Esophagus (tissue), 2 donors: ENCODE measurements at regions not wholly inside any gene's neighbourhood (a gene's known extent, or its start where the extent isn't known, plus 50 kb on each side); places are given as distances from the start of the nearest gene placed in this dataset.

ENCODE experiments used
- H3K27ac ChIP-seq, 2 donors: one replicate each; pipeline ENCODE4 v1.5.1; 2013; ENCODE audit warnings: low read depth in 2 of 2, mild to moderate bottlenecking in 2 of 2, inconsistent platforms in 1 of 2, low read length in 1 of 2, moderate library complexity in 1 of 2
- H3K27me3 ChIP-seq, 2 donors: one replicate each; pipeline ENCODE4 v1.6.1; 2013; ENCODE audit warnings: low read length in 2 of 2, control low read depth in 1 of 2, mild to moderate bottlenecking in 1 of 2; ENCODE audit not compliant: insufficient read depth in 2 of 2, control insufficient read depth in 1 of 2
- H3K36me3 ChIP-seq, 2 donors: one replicate each; pipeline ENCODE4 v1.6.1; 2013; ENCODE audit warnings: low read length in 1 of 2; ENCODE audit not compliant: control insufficient read depth in 2 of 2, insufficient read depth in 2 of 2
- H3K4me1 ChIP-seq, 2 donors: one replicate each; pipeline ENCODE4 v1.6.1; 2013; ENCODE audit warnings: low read length in 1 of 2; ENCODE audit not compliant: control insufficient read depth in 2 of 2, insufficient read depth in 2 of 2
- H3K4me3 ChIP-seq, 2 donors: one replicate each; pipeline ENCODE4 v1.5.1; 2013; ENCODE audit warnings: low read length in 2 of 2, mild to moderate bottlenecking in 2 of 2, low read depth in 1 of 2, moderate library complexity in 1 of 2
- H3K9me3 ChIP-seq, 2 donors: one replicate each; pipeline ENCODE4 v1.6.1; 2013; ENCODE audit warnings: mild to moderate bottlenecking in 2 of 2, low read depth in 1 of 2, low read length in 1 of 2, moderate library complexity in 1 of 2; ENCODE audit not compliant: control insufficient read depth in 2 of 2, insufficient read depth in 1 of 2
- WGBS, 2 donors: extraction: QIAGEN DNeasy Blood & Tissue Kit; methylation state at CpG; one replicate each; pipeline ENCODE4 v1.1.7; 2013; 5-methylcytosine and 5-hydroxymethylcytosine counted together
- donor health status: healthy with polysubstance abuse.
- donor health status: Bipolar disorder and iron deficiency.

DNA sequence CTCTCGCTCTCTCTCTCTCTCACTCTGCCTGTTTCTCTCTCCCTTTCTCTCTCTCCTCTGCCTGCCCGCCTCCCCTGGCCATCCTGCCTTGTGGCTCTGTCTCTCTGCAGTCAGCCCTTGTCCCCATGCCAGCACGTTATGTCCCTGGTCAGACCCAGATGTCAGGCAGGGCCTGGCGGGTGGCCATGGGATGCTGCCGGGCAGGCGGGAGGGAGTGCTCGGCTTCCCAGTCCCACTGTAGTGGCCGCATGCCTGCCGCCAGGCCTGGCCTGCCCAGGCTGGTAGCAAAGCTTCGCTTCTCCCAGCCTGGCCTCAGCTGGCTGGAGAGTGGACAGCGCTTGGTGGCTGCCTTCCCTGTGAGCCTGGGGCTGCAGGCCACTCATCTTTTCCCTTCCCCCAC, 121.5 kb upstream of the ZNF716 start:
- H3K36me3 ChIP-seq, result no peaks in the 10 kb centered on the region
- H3K27me3 ChIP-seq, result no peaks in the 10 kb centered on the region
- peaks cover 11 to 32% of the 10 kb centered on the region in 2 donors for H3K9me3 ChIP-seq
- no peak overlapping the region for H3K27ac ChIP-seq
- no peaks in the 10 kb centered on the region for H3K4me1 ChIP-seq
- 84 to 86% methylated on average over 11 of the region's 11 CpGs for WGBS, 2 donors
- H3K4me3 ChIP-seq, result no peak overlapping the region

DNA sequence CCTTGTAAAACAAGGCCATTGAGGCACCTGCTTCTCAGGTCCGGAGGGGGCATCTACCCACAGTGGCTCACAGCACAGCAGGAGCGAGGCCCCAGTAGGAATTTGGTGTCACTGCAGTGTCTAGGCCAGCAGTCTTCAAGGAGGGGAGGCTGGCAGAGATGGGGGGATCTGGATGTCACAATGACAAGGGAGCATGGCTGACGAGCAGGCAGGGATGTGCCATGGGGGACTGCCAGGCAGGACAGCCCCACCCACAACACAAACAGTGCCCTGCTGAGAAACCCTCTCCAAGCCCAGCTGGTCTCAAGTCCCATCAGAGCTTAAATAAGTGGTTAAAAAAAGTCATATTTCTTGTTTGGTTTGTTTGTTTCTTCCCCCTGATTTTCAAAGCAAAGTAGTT, 121.0 kb upstream of the ZNF716 start:
- WGBS, 2 donors, result 47 to 80% methylated on average over 3 of the region's 3 CpGs
- Histone ChIP-seq H3K27ac (no peak overlapping the region), H3K27me3 (no peaks in the 10 kb centered on the region), H3K4me1 (no peaks in the 10 kb centered on the region), H3K36me3 (no peaks in the 10 kb centered on the region), H3K4me3 (no peak overlapping the region), H3K9me3 (peaks cover 11 to 34% of the 10 kb centered on the region in 2 donors)

- H3K9me3 ChIP-seq, result peaks cover 1 to 22% of the 10 kb centered on the region in 2 donors
- H3K4me1 ChIP-seq, result no peaks in the 10 kb centered on the region
- H3K27ac ChIP-seq, result no peak overlapping the region
- no peak overlapping the region for H3K4me3 ChIP-seq
- 69 to 75% methylated on average over 11 of the region's 11 CpGs for WGBS, 2 donors
- no peaks in the 10 kb centered on the region for H3K36me3 ChIP-seq
- H3K27me3 ChIP-seq, result no peaks in the 10 kb centered on the region
These were observed 110.6 kb upstream of the ZNF716 start for GRCh38 chr7:57339198-57339944.

- H3K9me3 ChIP-seq, result peaks cover 3 to 25% of the 10 kb centered on the region in 2 donors
- 83 to 86% methylated on average over 5 of the region's 5 CpGs for WGBS, 2 donors
These were observed 107.0 kb upstream of the ZNF716 start for GRCh38 chr7:57342954-57343353.

DNA sequence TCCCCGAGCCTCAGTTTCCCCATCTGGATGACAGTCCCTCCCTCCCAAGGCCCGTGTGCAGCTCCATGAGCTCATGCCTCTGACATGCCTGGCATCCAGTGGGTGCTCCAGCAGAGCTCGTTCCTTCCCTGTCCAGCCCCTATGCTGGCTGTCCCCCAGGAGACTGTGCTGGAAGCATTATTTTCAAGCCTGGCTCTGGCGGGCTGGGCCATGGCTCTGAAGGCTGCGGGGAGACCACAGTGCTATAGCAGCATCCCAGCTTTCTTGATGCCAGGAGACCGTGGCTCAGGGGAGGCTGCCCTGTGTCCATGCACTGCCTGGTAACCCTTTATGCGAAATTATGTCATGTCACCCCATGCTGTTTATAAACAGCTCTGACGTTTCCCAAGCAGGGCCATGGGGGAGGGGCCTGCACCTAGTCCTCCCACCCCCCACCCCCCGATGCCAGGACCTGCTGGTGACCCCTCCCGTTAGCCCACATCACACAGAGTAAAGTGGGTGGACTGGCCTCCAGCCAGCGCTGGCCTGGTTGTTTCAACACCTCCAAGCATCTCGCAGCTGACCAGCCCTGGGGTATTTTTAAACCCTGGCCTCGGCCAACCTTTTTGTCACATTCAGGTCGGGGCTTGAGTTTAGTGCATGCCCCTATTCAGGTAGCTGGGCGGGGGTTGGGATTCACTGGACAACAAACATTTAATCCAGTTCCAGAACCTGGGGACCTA, 105.9 kb upstream of the ZNF716 start:
- Histone ChIP-seq H3K36me3 (no peaks in the 10 kb centered on the region), H3K4me1 (no peaks in the 10 kb centered on the region), H3K27me3 (no peaks in the 10 kb centered on the region), H3K27ac (no peak overlapping the region), H3K4me3 (no peak overlapping the region), H3K9me3 (peaks cover 3 to 20% of the 10 kb centered on the region in 2 donors)
- 72 to 75% methylated on average over 15 of the region's 15 CpGs for WGBS, 2 donors

More at GRCh38 chr7:57342954-57343353, 107.0 kb upstream of the ZNF716 start:
- no peaks in the 10 kb centered on the region for H3K36me3 ChIP-seq
- H3K4me1 ChIP-seq, result no peaks in the 10 kb centered on the region
- H3K27ac ChIP-seq, result no peak overlapping the region
- H3K27me3 ChIP-seq, result no peaks in the 10 kb centered on the region
- no peak overlapping the region for H3K4me3 ChIP-seq

DNA sequence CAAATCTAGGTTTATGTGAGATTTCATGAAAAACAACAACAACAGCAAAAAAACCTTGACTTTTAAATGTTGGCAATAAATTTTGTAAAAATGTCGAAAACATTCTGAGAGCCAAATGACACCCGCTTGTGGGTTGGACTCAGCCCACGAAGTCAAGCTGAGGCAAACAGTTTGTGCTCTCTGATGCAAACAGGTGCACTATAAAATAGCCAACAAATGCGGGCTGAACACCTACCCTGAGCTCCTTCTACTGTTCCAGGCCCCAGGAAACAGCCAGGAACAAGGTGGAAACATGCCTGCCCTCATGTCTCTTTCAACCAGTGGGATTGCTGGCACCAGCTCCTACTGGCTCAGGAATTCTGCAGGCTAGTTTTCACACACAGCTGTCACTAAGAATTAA, 105.0 kb upstream of the ZNF716 start:
- no peaks in the 10 kb centered on the region for H3K36me3 ChIP-seq
- no peaks in the 10 kb centered on the region for H3K4me1 ChIP-seq
- WGBS, 2 donors, result 77 to 82% methylated on average over 4 of the region's 4 CpGs
- no peak overlapping the region for H3K27ac ChIP-seq
- H3K9me3 ChIP-seq, result peaks cover 3 to 25% of the 10 kb centered on the region in 2 donors
- H3K27me3 ChIP-seq, result no peaks in the 10 kb centered on the region
- no peak overlapping the region for H3K4me3 ChIP-seq

- H3K36me3 ChIP-seq, result no peaks in the 10 kb centered on the region
- peaks cover 7 to 30% of the 10 kb centered on the region in 2 donors for H3K9me3 ChIP-seq
- no peak overlapping the region for H3K4me3 ChIP-seq
- no peaks in the 10 kb centered on the region for H3K27me3 ChIP-seq
- H3K4me1 ChIP-seq, result no peaks in the 10 kb centered on the region
- no peak overlapping the region for H3K27ac ChIP-seq
- WGBS, 2 donors, result 59 to 72% methylated on average over 7 of the region's 7 CpGs
These were observed 101.2 kb upstream of the ZNF716 start for GRCh38 chr7:57348646-57349269.

- no peak overlapping the region for H3K27ac ChIP-seq
- no peak overlapping the region for H3K4me3 ChIP-seq
- peaks cover 4 to 27% of the 10 kb centered on the region in 2 donors for H3K9me3 ChIP-seq
- WGBS, 2 donors, result 76 to 87% methylated on average over 3 of the region's 3 CpGs
- H3K36me3 ChIP-seq, result no peaks in the 10 kb centered on the region
- no peaks in the 10 kb centered on the region for H3K27me3 ChIP-seq
- no peaks in the 10 kb centered on the region for H3K4me1 ChIP-seq
These were observed 95.8 kb upstream of the ZNF716 start for GRCh38 chr7:57354195-57354594.

- WGBS, 2 donors, result 74 to 79% methylated on average over 12 of the region's 12 CpGs
- Histone ChIP-seq H3K27me3 (no peaks in the 10 kb centered on the region), H3K36me3 (no peaks in the 10 kb centered on the region), H3K27ac (no peak overlapping the region), H3K4me1 (no peaks in the 10 kb centered on the region), H3K4me3 (no peak overlapping the region), H3K9me3 (peaks cover 8 to 26% of the 10 kb centered on the region in 2 donors)
These were observed 95.2 kb upstream of the ZNF716 start for GRCh38 chr7:57354679-57355338.
